ENCODE measurements at regions not wholly inside any gene's neighbourhood (a gene's known extent, or its start where the extent isn't known, plus 50 kb on each side); places are given as distances from the start of the nearest gene placed in this dataset.

GRCh38 chr10:113354711-113355110 lies 198.1 kb upstream of the HABP2 start:
- TF ChIP-seq POLR2A (IDR thresholded peaks at IDR 0.05; ENCODE audit: low read depth, low read length) (no peak), POLR2AphosphoS5 (IDR thresholded peaks at IDR 0.05; ENCODE audit: low read depth, low read length) (no peak)

All from GM12892 (cell line).